Tibial artery (tissue), 4 donors: ENCODE measurements at regions not wholly inside any gene's neighbourhood (a gene's known extent, or its start where the extent isn't known, plus 50 kb on each side); places are given as distances from the start of the nearest gene placed in this dataset.

Source experiments
- DNase-seq, 2 donors: peaks; one replicate each; pipeline ENCODE4 v3.0.0-alpha.2; 2019
- H3K27ac ChIP-seq, 2 donors: fragments of 200-600 bp; sonication (generic) in 1 of 2; 1 replicate in 1 of 2; 2 replicates in 1 of 2; pipeline ENCODE4 v1.5.1; 2018 to 2019; ENCODE audit warnings: mild to moderate bottlenecking in 1 of 2
- H3K27me3 ChIP-seq, 2 donors: fragments of 200-600 bp; sonication (generic) in 1 of 2; one replicate each; pipeline versions ENCODE4 v1.5.1 to v1.6.0; 2016 to 2019
- H3K36me3 ChIP-seq, 3 donors: fragments of 200-600 bp; sonication (generic) in 2 of 3; one replicate each; pipeline ENCODE4 v1.5.1; 2016 to 2019; ENCODE audit warnings: mild to moderate bottlenecking in 2 of 3
- H3K4me1 ChIP-seq, 4 donors: fragments of 200-600 bp; sonication (generic) in 2 of 4; 1 replicate in 3 of 4; 2 replicates in 1 of 4; pipeline ENCODE4 v1.5.1; 2016 to 2019
- H3K4me3 ChIP-seq, 2 donors: fragments of 200-600 bp; sonication (generic) in 1 of 2; 1 replicate in 1 of 2; 2 replicates in 1 of 2; pipeline ENCODE4 v1.5.1; 2018 to 2019; ENCODE audit warnings: mild to moderate bottlenecking in 2 of 2
- H3K9me3 ChIP-seq, 3 donors: fragments of 200-600 bp; sonication (generic) in 1 of 3; one replicate each; pipeline ENCODE4 v1.5.1; 2016 to 2019
- intact Hi-C: fragments of 100-400 bp; cut with DNase I; formaldehyde crosslinking; loops from one replicate; pipeline ENCODE4 v1.15.0; 2023; ENCODE audit warnings: low total_unique reads
- TF ChIP-seq, protein P1 (sequence below), 2 experiments: fragments of 200-600 bp in 1 of 2; fragments of 450-650 bp in 1 of 2; IDR thresholded peaks; one replicate each; pipeline ENCODE4 v1.5.1; 2017 to 2019; ENCODE audit warnings: antibody characterized with exemption in 2 of 2, mild to moderate bottlenecking in 1 of 2, moderate library complexity in 1 of 2

DNA sequence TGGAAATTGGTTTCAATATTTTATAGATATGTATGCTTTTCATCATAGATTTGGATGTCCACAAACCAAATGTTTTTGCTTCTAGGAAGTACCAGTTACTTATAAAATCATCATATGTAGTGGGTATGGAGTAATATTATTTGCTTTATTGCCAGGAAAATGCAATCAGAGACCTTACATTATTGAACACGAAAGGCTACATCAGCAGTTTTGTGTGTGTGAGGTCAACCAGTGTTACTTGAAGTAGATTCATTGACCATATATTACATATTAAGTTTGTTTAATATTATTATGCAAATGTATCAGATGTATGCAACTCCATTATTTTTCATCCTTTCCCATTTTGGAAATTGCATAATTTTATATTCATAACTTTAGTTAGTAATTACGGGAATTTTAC is 219.1 kb upstream of the MMADHC start:
- no peak for DNase-seq
- intact Hi-C loops = no loop called here
- H3K27me3 ChIP-seq = no peaks in the 10 kb centered on the region
- TF ChIP-seq, protein P1, sequence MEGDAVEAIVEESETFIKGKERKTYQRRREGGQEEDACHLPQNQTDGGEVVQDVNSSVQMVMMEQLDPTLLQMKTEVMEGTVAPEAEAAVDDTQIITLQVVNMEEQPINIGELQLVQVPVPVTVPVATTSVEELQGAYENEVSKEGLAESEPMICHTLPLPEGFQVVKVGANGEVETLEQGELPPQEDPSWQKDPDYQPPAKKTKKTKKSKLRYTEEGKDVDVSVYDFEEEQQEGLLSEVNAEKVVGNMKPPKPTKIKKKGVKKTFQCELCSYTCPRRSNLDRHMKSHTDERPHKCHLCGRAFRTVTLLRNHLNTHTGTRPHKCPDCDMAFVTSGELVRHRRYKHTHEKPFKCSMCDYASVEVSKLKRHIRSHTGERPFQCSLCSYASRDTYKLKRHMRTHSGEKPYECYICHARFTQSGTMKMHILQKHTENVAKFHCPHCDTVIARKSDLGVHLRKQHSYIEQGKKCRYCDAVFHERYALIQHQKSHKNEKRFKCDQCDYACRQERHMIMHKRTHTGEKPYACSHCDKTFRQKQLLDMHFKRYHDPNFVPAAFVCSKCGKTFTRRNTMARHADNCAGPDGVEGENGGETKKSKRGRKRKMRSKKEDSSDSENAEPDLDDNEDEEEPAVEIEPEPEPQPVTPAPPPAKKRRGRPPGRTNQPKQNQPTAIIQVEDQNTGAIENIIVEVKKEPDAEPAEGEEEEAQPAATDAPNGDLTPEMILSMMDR (IDR thresholded peaks at IDR 0.05) = no peak
- no peak overlapping the region for H3K27ac ChIP-seq
- H3K36me3 ChIP-seq = no peaks in the 10 kb centered on the region
- H3K9me3 ChIP-seq = no peaks in the 10 kb centered on the region
- no peak overlapping the region for H3K4me3 ChIP-seq
- H3K4me1 ChIP-seq = peaks cover 0 to 5% (median 0%) of the 10 kb centered on the region in 4 donors

GRCh38 chr2:149800624-149801542 is 213.3 kb upstream of the MMADHC start:
- intact Hi-C loops = no loop called here
- H3K27me3 ChIP-seq = no peaks in the 10 kb centered on the region
- no peaks in the 10 kb centered on the region for H3K36me3 ChIP-seq
- no peaks in the 10 kb centered on the region for H3K4me1 ChIP-seq
- no peak overlapping the region for H3K27ac ChIP-seq
- TF ChIP-seq, protein P1 (IDR thresholded peaks at IDR 0.05) = no peak
- no peaks in the 10 kb centered on the region for H3K9me3 ChIP-seq
- H3K4me3 ChIP-seq = no peak overlapping the region
- no peak for DNase-seq

GRCh38 chr2:149799013-149799705 is 211.6 kb upstream of the MMADHC start:
- no peak for DNase-seq
- no peaks in the 10 kb centered on the region for H3K36me3 ChIP-seq
- TF ChIP-seq, protein P1 (IDR thresholded peaks at IDR 0.05) = peak; percentile 20 to 27

DNA sequence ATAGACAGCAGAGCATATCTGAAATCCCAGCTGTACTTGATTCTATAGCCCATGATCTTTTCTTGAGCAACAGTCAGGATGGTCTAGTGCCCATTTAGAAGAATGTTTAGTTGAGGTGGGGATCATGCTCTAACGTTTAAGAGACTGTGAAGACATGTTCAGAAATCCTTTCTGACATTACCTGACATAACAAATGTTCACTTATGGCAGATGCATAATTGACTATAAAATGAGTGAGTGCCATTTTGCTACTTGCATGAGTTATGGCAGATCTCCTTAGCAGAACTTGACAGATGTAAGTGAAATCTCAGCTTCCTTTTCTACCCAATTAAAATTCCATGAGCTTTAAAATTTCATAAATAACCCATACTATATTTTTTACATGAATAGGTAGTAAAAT is 209.5 kb upstream of the MMADHC start:
- H3K4me1 ChIP-seq = no peaks in the 10 kb centered on the region
- no peaks in the 10 kb centered on the region for H3K36me3 ChIP-seq
- DNase-seq = no peak
- TF ChIP-seq, protein P1 (IDR thresholded peaks at IDR 0.05) = no peak
- intact Hi-C loops = no loop called here
- H3K27me3 ChIP-seq = no peaks in the 10 kb centered on the region
- no peaks in the 10 kb centered on the region for H3K9me3 ChIP-seq
- H3K4me3 ChIP-seq = no peak overlapping the region
- no peak overlapping the region for H3K27ac ChIP-seq

More at GRCh38 chr2:149799013-149799705, 211.6 kb upstream of the MMADHC start:
- H3K4me1 ChIP-seq = no peaks in the 10 kb centered on the region
- no peaks in the 10 kb centered on the region for H3K27me3 ChIP-seq
- H3K4me3 ChIP-seq = no peak overlapping the region
- intact Hi-C loops = no loop called here
- H3K9me3 ChIP-seq = no peaks in the 10 kb centered on the region
- H3K27ac ChIP-seq = no peak overlapping the region

DNA sequence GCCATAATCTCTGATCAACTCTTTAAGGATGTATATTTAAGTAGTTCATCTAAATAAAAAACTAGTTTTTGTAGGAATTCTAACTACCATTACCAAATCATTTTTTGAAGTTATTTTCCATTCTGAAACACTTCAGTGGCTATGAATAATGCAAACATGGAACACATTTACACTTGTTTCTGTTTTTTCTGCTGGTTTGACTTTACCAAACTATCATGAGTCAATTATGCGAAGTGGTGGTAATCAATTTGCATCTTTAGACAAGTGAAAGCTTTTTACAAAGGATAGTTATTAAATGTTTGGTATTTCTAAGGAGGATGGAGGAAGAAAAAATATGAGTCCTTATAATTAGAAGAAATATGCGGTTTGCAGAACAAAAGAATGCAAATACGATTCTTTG is 202.0 kb upstream of the MMADHC start:
- Histone ChIP-seq H3K27me3 (no peaks in the 10 kb centered on the region), H3K9me3 (no peaks in the 10 kb centered on the region), H3K4me3 (no peak overlapping the region), H3K4me1 (no peaks in the 10 kb centered on the region), H3K36me3 (no peaks in the 10 kb centered on the region), H3K27ac (no peak overlapping the region)
- DNase-seq = no peak
- intact Hi-C loops = no loop called here
- TF ChIP-seq, protein P1 (IDR thresholded peaks at IDR 0.05) = no peak
